IMR-90 (cell line): ENCODE measurements at regions not wholly inside any gene's neighbourhood (a gene's known extent, or its start where the extent isn't known, plus 50 kb on each side); places are given as distances from the start of the nearest gene placed in this dataset.

Source experiments
- ATAC-seq: fragments of 200-7000 bp; cut with Tn5 transposase; 2 replicates; pipeline ENCODE4 v1.9.1; 2020; ENCODE audit warnings: low read depth, mild to moderate bottlenecking, moderate library complexity
- BruUV-seq: library from RNA; stranded (reverse); fragments of 400-500 nt; replicated peaks from 2 replicates; lab custom pipeline; 2021; lab: Mats Ljungman, UMichigan
- CTCF ChIA-PET: fragments of 300-600 bp; formaldehyde crosslinking; extraction: SDS; loops from one replicate; lab custom pipeline; 2021; ENCODE audit warnings: antibody characterized with exemption; lab: Yijun Ruan, JAX
- POLR2A ChIA-PET: fragments of 300-600 bp; sonication (Branson Sonifier 250); formaldehyde crosslinking; loops from one replicate; lab custom pipeline; 2022; ENCODE audit warnings: antibody characterized with exemption; ENCODE audit not compliant: unreplicated experiment; lab: Charles Lee
- DNase-seq: peaks from one replicate; pipeline ENCODE4 v3.0.0; 2013
- H2AFZ ChIP-seq: replicated peaks from 2 replicates; pipeline ENCODE3; 2013; ENCODE audit warnings: low read length, mild to moderate bottlenecking; ENCODE audit not compliant: poor library complexity
- H2AK5ac ChIP-seq: 2 replicates; pipeline ENCODE4 v1.6.1; 2013; ENCODE audit warnings: low read depth, low read length, inconsistent platforms
- H2AK9ac ChIP-seq: replicated peaks from 2 replicates; pipeline ENCODE3; 2013; ENCODE audit warnings: mild to moderate bottlenecking, low read depth, low read length, moderate library complexity; ENCODE audit not compliant: poor library complexity
- H2BK120ac ChIP-seq: 2 replicates; pipeline ENCODE4 v1.6.1; 2013; ENCODE audit warnings: low read depth, low read length, inconsistent platforms
- H2BK15ac ChIP-seq: 3 replicates; pipeline ENCODE4 v1.6.1; 2013; ENCODE audit warnings: low read depth, low read length, inconsistent platforms
- H2BK20ac ChIP-seq: 2 replicates; pipeline ENCODE4 v1.6.1; 2013; ENCODE audit warnings: low read depth, mild to moderate bottlenecking, inconsistent platforms, low read length, moderate library complexity
- H2BK5ac ChIP-seq: 2 replicates; pipeline ENCODE4 v1.6.1; 2013; ENCODE audit warnings: mild to moderate bottlenecking, low read depth, low read length, inconsistent platforms; ENCODE audit not compliant: poor library complexity, severe bottlenecking
- H3K14ac ChIP-seq: replicated peaks from 2 replicates; pipeline ENCODE4 v1.6.1; 2013; ENCODE audit warnings: low read depth, low read length, inconsistent platforms
- H3K18ac ChIP-seq: 2 replicates; pipeline ENCODE4 v1.6.1; 2013; ENCODE audit warnings: low read depth, low read length, control low read depth
- H3K23ac ChIP-seq: 2 replicates; pipeline ENCODE4 v1.6.1; 2013; ENCODE audit warnings: low read depth, low read length, inconsistent platforms
- H3K27ac ChIP-seq: 2 replicates; pipeline ENCODE4 v1.5.1; 2013; ENCODE audit warnings: mild to moderate bottlenecking, control low read depth, low read length; ENCODE audit not compliant: insufficient read depth
- H3K27me3 ChIP-seq: 2 replicates; pipeline ENCODE4 v1.6.1; 2013; ENCODE audit warnings: low read length; ENCODE audit not compliant: control insufficient read depth, insufficient read depth
- H3K36me3 ChIP-seq: 2 replicates; pipeline ENCODE4 v1.6.1; 2013; ENCODE audit warnings: low read length, mixed read lengths; ENCODE audit not compliant: control insufficient read depth, insufficient read depth
- H3K4ac ChIP-seq: 2 replicates; pipeline ENCODE4 v1.6.1; 2013; ENCODE audit warnings: low read depth, low read length, inconsistent platforms
- H3K4me1 ChIP-seq: 2 replicates; pipeline ENCODE4 v1.6.1; 2013; ENCODE audit warnings: low read length, mixed read lengths; ENCODE audit not compliant: control insufficient read depth, insufficient read depth
- H3K4me2 ChIP-seq: 2 replicates; pipeline ENCODE4 v1.6.1; 2013; ENCODE audit warnings: low read depth, mild to moderate bottlenecking, control low read depth, low read length, moderate library complexity
- H3K4me3 ChIP-seq: 2 replicates; pipeline ENCODE4 v1.5.1; 2013; ENCODE audit warnings: low read depth, mild to moderate bottlenecking, control low read depth, low read length, moderate library complexity; ENCODE audit not compliant: insufficient read depth
- H3K56ac ChIP-seq: 2 replicates; pipeline ENCODE4 v1.6.1; 2013; ENCODE audit warnings: low read length, inconsistent platforms; ENCODE audit not compliant: insufficient read depth; ENCODE audit errors: extremely low read depth
- H3K79me1 ChIP-seq, 2 experiments: 2 replicates each; pipeline ENCODE4 v1.6.1; 2013; ENCODE audit warnings: low read length in 2 of 2, inconsistent platforms in 1 of 2, low read depth in 1 of 2
- H3K9ac ChIP-seq: 2 replicates; pipeline ENCODE4 v1.6.1; 2013; ENCODE audit warnings: low read depth, low read length, control low read depth
- H3K9me1 ChIP-seq: 2 replicates; pipeline ENCODE4 v1.6.1; 2013; ENCODE audit warnings: low read length, inconsistent platforms; ENCODE audit not compliant: insufficient read depth
- H3K9me3 ChIP-seq: 2 replicates; pipeline ENCODE4 v1.6.1; 2013; ENCODE audit warnings: low read length; ENCODE audit not compliant: control insufficient read depth, insufficient read depth
- H4K20me1 ChIP-seq: 2 replicates; pipeline ENCODE4 v1.6.1; 2013; ENCODE audit warnings: low read length, inconsistent platforms; ENCODE audit not compliant: insufficient read depth
- H4K5ac ChIP-seq: 2 replicates; pipeline ENCODE4 v1.6.1; 2013; ENCODE audit warnings: mild to moderate bottlenecking, low read depth, low read length, control low read depth
- H4K8ac ChIP-seq, 2 experiments: 2 replicates each; pipeline ENCODE4 v1.6.1; 2013; ENCODE audit warnings: low read depth in 2 of 2, low read length in 2 of 2, control low read depth in 1 of 2, inconsistent platforms in 1 of 2
- H4K91ac ChIP-seq: 2 replicates; pipeline ENCODE4 v1.6.1; 2013; ENCODE audit warnings: low read depth, low read length, inconsistent platforms; ENCODE audit not compliant: insufficient read depth
- BHLHE40 ChIP-seq: fragments of 150-350 bp; IDR thresholded peaks from 2 replicates; pipeline ENCODE4 v1.6.1; 2016; ENCODE audit warnings: mild to moderate bottlenecking, low read depth, low read length
- CEBPB ChIP-seq: IDR thresholded peaks from 2 replicates; pipeline ENCODE4 v1.6.1; 2012; ENCODE audit warnings: low read depth, low read length, improper control_type of control experiment
- CHD1 ChIP-seq: IDR thresholded peaks from 2 replicates; pipeline ENCODE4 v1.6.1; 2012; ENCODE audit warnings: low read depth, low read length, improper control_type of control experiment
- CTCF ChIP-seq: conservative IDR thresholded peaks from 2 replicates; pipeline ENCODE4 v1.5.1; 2012; ENCODE audit warnings: mild to moderate bottlenecking, low read depth, low read length, improper control_type of control experiment
- ELK1 ChIP-seq: fragments of 150-350 bp; IDR thresholded peaks from 2 replicates; pipeline ENCODE4 v1.6.1; 2016; ENCODE audit warnings: low read depth, mild to moderate bottlenecking, low read length, moderate library complexity, borderline replicate concordance
- FOS ChIP-seq: fragments of 150-350 bp; IDR thresholded peaks from 2 replicates; pipeline ENCODE4 v1.6.1; 2016; ENCODE audit warnings: low read depth, low read length
- MAFK ChIP-seq: IDR thresholded peaks from 2 replicates; pipeline ENCODE4 v1.6.1; 2012; ENCODE audit warnings: low read depth, low read length, improper control_type of control experiment
- MAZ ChIP-seq: IDR thresholded peaks from 2 replicates; pipeline ENCODE4 v1.6.1; 2012; ENCODE audit warnings: low read depth, mild to moderate bottlenecking, low read length, improper control_type of control experiment, moderate library complexity, borderline replicate concordance
- MXI1 ChIP-seq: IDR thresholded peaks from 2 replicates; pipeline ENCODE4 v1.6.1; 2012; ENCODE audit warnings: low read depth, mild to moderate bottlenecking, low read length, moderate library complexity, borderline replicate concordance
- NFE2L2 ChIP-seq: fragments of 150-350 bp; IDR thresholded peaks from 2 replicates; pipeline ENCODE4 v1.6.1; 2016; ENCODE audit warnings: low read depth, mild to moderate bottlenecking, low read length
- POLR2A ChIP-seq: IDR thresholded peaks from 2 replicates; pipeline ENCODE4 v1.6.1; 2012; ENCODE audit warnings: mild to moderate bottlenecking, low read depth, low read length
- RAD21 ChIP-seq: IDR thresholded peaks from 2 replicates; pipeline ENCODE4 v1.6.1; 2012; ENCODE audit warnings: low read length, improper control_type of control experiment
- RCOR1 ChIP-seq: IDR thresholded peaks from 2 replicates; pipeline ENCODE4 v1.6.1; 2012; ENCODE audit warnings: mild to moderate bottlenecking, low read length, improper control_type of control experiment; ENCODE audit not compliant: insufficient replicate concordance
- RFX5 ChIP-seq: IDR thresholded peaks from 2 replicates; pipeline ENCODE4 v1.8.0; 2012; ENCODE audit warnings: low read depth, mild to moderate bottlenecking, low read length, moderate library complexity
- SMC3 ChIP-seq: fragments of 150-350 bp; IDR thresholded peaks from 2 replicates; pipeline ENCODE4 v1.6.1; 2016; ENCODE audit warnings: low read depth, mild to moderate bottlenecking, antibody characterized with exemption, low read length, moderate library complexity
- WGBS, 2 experiments: methylation state at CpG; one replicate each; pipeline versions ENCODE4 v1.1.5 to v1.1.7; 2013; ENCODE audit warnings: missing lambda C conversion rate in 2 of 2; ENCODE audit not compliant: insufficient read length in 1 of 2; ENCODE audit errors: extremely low coverage in 2 of 2; 5-methylcytosine and 5-hydroxymethylcytosine counted together
- dilution Hi-C: fragments of 300-500 bp; cut with HindIII; formaldehyde crosslinking; loops from one replicate; pipeline ENCODE4 v1.14.3; 2018; ENCODE audit warnings: low sequenced_read_pairs; ENCODE audit not compliant: unreplicated experiment
- in situ Hi-C: fragments of 300-500 bp; cut with MboI; formaldehyde crosslinking; loops from 3 replicates; pipeline ENCODE4 v1.14.3; 2019; ENCODE audit warnings: low sequenced_read_pairs, inconsistent platforms, mixed read lengths
- intact Hi-C: fragments of 100-400 bp; cut with micrococcal nuclease; formaldehyde crosslinking; loops from 2 replicates; pipeline ENCODE4 v1.10.0; 2022
- TF ChIP-seq, protein P1 (sequence below): fragments of 150-350 bp; IDR thresholded peaks from 2 replicates; pipeline ENCODE4 v1.6.1; 2017; ENCODE audit warnings: mild to moderate bottlenecking, antibody characterized with exemption, low read length, low read depth

- Histone ChIP-seq H4K5ac (no peak overlapping the region), H3K4me1 (no peaks in the 10 kb centered on the region), H4K91ac (no peak overlapping the region), H4K20me1 (no peaks in the 10 kb centered on the region), H3K56ac (no peak overlapping the region), H2BK5ac (no peak overlapping the region), H3K9me3 (no peaks in the 10 kb centered on the region), H3K14ac (no peak overlapping the region), H3K27me3 (no peaks in the 10 kb centered on the region), H2AK5ac (no peak overlapping the region), H4K8ac (no peak overlapping the region), H3K9me1 (no peaks in the 10 kb centered on the region), H3K18ac (no peak overlapping the region), H2AFZ (no peak overlapping the region), H3K27ac (no peak overlapping the region), H3K9ac (no peak overlapping the region), H2BK20ac (no peak overlapping the region), H2AK9ac (no peak overlapping the region), H3K4me3 (no peak overlapping the region), H3K36me3 (no peaks in the 10 kb centered on the region), H3K79me1 (no peaks in the 10 kb centered on the region), H3K23ac (no peak overlapping the region), H3K4ac (no peak overlapping the region), H2BK120ac (no peak overlapping the region), H2BK15ac (no peak overlapping the region), H3K4me2 (no peak overlapping the region)
- POLR2A ChIA-PET: no interaction called here
- CTCF ChIA-PET: interaction anchor here (0.5 kb wide), 1 partner anchor 341 kb away, joined by 3 read pairs; no protein-coding TSS in a partner anchor
- no peak for ATAC-seq
- no TSS peak for BruUV-seq
- intact Hi-C loops (no loop called here), dilution Hi-C loops (no loop called here), in situ Hi-C loops (no loop called here)
- no peak for TF ChIP-seq BHLHE40
- TF ChIP-seq MAZ: no peak
- no peak for TF ChIP-seq RAD21
- TF ChIP-seq SMC3: no peak
- no peak for TF ChIP-seq FOS
- no peak for TF ChIP-seq MXI1
- TF ChIP-seq CEBPB: no peak
- no peak for TF ChIP-seq CHD1
- no peak for TF ChIP-seq POLR2A
- no peak for TF ChIP-seq RFX5
- TF ChIP-seq, protein P1, sequence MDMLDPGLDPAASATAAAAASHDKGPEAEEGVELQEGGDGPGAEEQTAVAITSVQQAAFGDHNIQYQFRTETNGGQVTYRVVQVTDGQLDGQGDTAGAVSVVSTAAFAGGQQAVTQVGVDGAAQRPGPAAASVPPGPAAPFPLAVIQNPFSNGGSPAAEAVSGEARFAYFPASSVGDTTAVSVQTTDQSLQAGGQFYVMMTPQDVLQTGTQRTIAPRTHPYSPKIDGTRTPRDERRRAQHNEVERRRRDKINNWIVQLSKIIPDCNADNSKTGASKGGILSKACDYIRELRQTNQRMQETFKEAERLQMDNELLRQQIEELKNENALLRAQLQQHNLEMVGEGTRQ: no peak
- no peak for TF ChIP-seq NFE2L2
- no peak for TF ChIP-seq MAFK
- TF ChIP-seq ELK1: no peak
- TF ChIP-seq CTCF: no peak
- TF ChIP-seq RCOR1: no peak
- 100% methylated on average over 2 of the region's 7 CpGs; no CpG with 5 or more reads in 1 of the 2 experiments for WGBS, 2 experiments
- peak; percentile 37 for DNase-seq
Measured at GRCh38 chr4:33924239-33924638, 2320.1 kb downstream of the ARAP2 start.
